ENCODE measurements at regions not wholly inside any gene's neighbourhood (a gene's known extent, or its start where the extent isn't known, plus 50 kb on each side); places are given as distances from the start of the nearest gene placed in this dataset.

- TF ChIP-seq, protein P1, sequence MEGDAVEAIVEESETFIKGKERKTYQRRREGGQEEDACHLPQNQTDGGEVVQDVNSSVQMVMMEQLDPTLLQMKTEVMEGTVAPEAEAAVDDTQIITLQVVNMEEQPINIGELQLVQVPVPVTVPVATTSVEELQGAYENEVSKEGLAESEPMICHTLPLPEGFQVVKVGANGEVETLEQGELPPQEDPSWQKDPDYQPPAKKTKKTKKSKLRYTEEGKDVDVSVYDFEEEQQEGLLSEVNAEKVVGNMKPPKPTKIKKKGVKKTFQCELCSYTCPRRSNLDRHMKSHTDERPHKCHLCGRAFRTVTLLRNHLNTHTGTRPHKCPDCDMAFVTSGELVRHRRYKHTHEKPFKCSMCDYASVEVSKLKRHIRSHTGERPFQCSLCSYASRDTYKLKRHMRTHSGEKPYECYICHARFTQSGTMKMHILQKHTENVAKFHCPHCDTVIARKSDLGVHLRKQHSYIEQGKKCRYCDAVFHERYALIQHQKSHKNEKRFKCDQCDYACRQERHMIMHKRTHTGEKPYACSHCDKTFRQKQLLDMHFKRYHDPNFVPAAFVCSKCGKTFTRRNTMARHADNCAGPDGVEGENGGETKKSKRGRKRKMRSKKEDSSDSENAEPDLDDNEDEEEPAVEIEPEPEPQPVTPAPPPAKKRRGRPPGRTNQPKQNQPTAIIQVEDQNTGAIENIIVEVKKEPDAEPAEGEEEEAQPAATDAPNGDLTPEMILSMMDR (IDR thresholded peaks at IDR 0.05), result no peak
- TF ChIP-seq EMX1 (CRISPR knock-in tag; IDR thresholded peaks at IDR 0.05) (no peak), PRRX2 (CRISPR knock-in tag; IDR thresholded peaks at IDR 0.05) (no peak), FOXK1 (CRISPR knock-in tag; IDR thresholded peaks at IDR 0.05) (no peak), RORB (CRISPR knock-in tag; IDR thresholded peaks at IDR 0.05) (no peak), OVOL2 (CRISPR knock-in tag; IDR thresholded peaks at IDR 0.05; ENCODE audit: borderline replicate concordance) (no peak), TEAD4 (CRISPR knock-in tag; IDR thresholded peaks at IDR 0.05) (no peak), MAX (CRISPR knock-in tag; IDR thresholded peaks at IDR 0.05) (no peak), GABPB1 (CRISPR knock-in tag; IDR thresholded peaks at IDR 0.05) (no peak), FOXP1 (CRISPR knock-in tag; IDR thresholded peaks at IDR 0.05; ENCODE audit: borderline replicate concordance) (no peak), SP1 (CRISPR knock-in tag; conservative IDR thresholded peaks at IDR 0.05) (no peak)
- TF ChIP-seq, protein P2, sequence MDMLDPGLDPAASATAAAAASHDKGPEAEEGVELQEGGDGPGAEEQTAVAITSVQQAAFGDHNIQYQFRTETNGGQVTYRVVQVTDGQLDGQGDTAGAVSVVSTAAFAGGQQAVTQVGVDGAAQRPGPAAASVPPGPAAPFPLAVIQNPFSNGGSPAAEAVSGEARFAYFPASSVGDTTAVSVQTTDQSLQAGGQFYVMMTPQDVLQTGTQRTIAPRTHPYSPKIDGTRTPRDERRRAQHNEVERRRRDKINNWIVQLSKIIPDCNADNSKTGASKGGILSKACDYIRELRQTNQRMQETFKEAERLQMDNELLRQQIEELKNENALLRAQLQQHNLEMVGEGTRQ (CRISPR knock-in tag; IDR thresholded peaks at IDR 0.05), result no peak
- TF ChIP-seq, protein P3, sequence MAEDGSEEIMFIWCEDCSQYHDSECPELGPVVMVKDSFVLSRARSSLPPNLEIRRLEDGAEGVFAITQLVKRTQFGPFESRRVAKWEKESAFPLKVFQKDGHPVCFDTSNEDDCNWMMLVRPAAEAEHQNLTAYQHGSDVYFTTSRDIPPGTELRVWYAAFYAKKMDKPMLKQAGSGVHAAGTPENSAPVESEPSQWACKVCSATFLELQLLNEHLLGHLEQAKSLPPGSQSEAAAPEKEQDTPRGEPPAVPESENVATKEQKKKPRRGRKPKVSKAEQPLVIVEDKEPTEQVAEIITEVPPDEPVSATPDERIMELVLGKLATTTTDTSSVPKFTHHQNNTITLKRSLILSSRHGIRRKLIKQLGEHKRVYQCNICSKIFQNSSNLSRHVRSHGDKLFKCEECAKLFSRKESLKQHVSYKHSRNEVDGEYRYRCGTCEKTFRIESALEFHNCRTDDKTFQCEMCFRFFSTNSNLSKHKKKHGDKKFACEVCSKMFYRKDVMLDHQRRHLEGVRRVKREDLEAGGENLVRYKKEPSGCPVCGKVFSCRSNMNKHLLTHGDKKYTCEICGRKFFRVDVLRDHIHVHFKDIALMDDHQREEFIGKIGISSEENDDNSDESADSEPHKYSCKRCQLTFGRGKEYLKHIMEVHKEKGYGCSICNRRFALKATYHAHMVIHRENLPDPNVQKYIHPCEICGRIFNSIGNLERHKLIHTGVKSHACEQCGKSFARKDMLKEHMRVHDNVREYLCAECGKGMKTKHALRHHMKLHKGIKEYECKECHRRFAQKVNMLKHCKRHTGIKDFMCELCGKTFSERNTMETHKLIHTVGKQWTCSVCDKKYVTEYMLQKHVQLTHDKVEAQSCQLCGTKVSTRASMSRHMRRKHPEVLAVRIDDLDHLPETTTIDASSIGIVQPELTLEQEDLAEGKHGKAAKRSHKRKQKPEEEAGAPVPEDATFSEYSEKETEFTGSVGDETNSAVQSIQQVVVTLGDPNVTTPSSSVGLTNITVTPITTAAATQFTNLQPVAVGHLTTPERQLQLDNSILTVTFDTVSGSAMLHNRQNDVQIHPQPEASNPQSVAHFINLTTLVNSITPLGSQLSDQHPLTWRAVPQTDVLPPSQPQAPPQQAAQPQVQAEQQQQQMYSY (CRISPR knock-in tag; IDR thresholded peaks at IDR 0.05), result no peak
Observed at GRCh38 chr3:61369678-61370077, 118.4 kb upstream of the FHIT start.
